ENCODE measurements at regions not wholly inside any gene's neighbourhood (a gene's known extent, or its start where the extent isn't known, plus 50 kb on each side); places are given as distances from the start of the nearest gene placed in this dataset.

GRCh38 chr9:16930578-16930977 is 60.1 kb upstream of the BNC2 start:
- no peak for DNase-seq

GRCh38 chr9:16928179-16928945 is 57.9 kb upstream of the BNC2 start:
- no peak for DNase-seq

GRCh38 chr9:16925426-16925825 is 55.0 kb upstream of the BNC2 start:
- no peak for DNase-seq

- DNase-seq: no peak
These were observed 53.9 kb upstream of the BNC2 start for GRCh38 chr9:16924311-16924915.

GRCh38 chr9:16921855-16922254 is 51.4 kb upstream of the BNC2 start:
- DNase-seq: no peak

All from femur (tissue), 1 donor.